Activated T-helper 1 cell treated with Interleukin-2 at 50 U/mL for 16 hours (primary cell): ENCODE measurements at regions not wholly inside any gene's neighbourhood (a gene's known extent, or its start where the extent isn't known, plus 50 kb on each side); places are given as distances from the start of the nearest gene placed in this dataset.

Experiments
- DNase-seq: peaks from one replicate; pipeline ENCODE4 v3.0.0-alpha.2; 2020; ENCODE audit warnings: low read depth

DNA sequence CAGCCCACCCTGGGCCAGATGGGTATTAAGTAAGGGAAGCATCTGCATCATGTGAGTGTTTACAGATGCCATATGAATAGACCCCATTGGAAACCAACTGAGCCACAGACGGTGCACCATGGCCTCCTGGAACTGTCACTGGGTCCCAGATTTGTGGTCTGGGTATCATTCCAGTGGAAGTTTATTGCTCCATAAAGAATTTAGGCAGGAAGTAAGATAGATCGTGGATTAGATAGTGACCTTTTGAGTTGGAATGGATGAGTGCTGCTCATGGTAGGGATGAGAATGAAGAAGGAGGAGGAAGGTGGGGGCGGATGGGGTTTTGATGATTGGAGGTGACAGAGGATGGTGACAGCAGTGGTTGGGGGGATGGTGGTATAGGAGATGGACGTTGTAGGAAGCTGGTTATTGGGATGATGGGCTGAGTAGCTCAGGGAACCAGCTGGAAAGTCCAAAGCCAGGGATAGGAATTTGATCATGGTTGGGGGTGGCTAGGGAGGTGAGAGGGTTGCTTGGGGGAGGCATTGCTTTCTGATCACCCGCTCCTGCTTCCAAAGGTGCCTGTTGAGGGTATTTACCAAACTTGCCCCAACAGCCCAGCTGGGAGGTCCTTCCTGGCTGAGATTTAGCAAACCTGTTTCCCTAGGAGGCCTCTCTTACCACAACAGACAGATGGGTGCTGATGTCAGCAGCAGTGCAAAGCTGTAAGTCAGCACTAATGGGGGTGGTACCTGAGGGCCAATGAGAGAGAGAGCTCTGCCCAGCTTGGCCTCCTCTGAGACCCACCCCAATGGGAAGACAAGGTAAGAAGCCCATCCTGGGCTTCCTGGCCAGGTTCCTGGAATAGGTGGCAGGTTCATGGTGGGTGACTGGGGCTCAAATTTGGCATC lies 78.0 kb downstream of the VEGFA start:
- no peak for DNase-seq

DNA sequence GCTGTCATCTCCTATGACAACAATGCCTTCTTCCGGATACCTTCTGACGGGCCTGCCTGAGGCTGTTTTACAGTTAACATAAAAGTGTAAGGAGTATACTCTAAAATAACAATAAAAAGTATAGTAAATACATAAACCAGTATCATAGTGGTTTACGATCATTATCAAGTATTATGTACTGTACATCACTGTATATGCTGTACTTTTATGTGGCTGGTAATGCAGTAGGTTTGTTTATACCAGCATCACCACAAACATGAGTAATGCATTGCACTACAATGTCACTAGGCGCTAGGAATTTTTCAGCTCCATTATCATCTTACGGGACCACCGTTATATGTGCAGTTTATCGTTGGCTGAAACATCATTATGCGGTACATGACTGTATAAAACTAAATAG lies 76.5 kb downstream of the VEGFA start:
- no peak for DNase-seq

DNA sequence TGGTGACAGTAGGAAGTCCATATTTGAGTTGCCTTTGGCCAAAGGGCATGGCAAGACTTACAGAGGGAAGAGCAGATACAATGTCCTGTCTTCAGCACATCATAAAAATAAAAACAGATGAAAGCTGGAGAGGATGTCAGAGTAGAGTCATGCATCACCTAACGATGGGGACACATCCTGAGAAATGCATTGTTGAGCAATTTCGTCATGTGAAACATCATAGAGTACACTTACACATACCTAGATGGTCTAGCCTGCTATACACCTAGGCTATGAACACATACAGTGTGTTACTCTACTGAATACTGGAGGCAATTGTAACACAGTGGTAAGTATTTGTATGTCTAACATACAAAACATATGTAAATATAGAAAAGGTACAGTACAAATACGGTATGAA lies 75.6 kb downstream of the VEGFA start:
- no peak for DNase-seq

- no peak for DNase-seq
These were observed 73.7 kb downstream of the VEGFA start for GRCh38 chr6:43843669-43844171.

- no peak for DNase-seq
These were observed 73.2 kb downstream of the VEGFA start for GRCh38 chr6:43843097-43843645.

DNA sequence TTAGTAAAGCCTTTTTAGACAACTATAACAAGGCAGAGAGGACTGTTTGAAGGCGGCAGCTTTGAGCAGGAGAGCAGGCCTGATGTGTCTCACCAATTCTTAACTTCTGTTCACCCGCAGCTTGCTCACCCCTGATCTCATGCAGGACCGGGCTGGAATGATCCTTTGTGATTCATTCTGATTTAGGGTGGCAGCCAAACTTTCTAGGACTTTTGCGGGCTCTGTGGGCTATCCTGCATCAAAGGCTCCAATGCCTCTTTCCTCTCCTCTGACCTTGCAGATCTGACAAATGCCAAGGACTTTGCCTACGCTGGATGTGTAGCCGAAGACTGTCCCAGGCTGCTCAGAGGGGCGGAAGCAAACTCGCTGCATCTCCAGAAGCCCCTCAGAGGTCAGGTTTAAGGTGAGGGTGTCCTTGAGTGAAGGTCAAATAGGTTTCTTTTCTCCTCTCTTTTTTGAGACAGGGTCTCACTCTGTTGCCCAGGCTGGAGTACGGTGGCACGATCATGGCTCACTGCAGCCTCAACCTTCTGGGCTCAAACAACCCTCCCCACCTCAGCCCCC lies 72.3 kb downstream of the VEGFA start:
- no peak for DNase-seq

- DNase-seq: no peak
These were observed 70.6 kb downstream of the VEGFA start for GRCh38 chr6:43840490-43841218.

- DNase-seq: no peak
These were observed 68.4 kb downstream of the VEGFA start for GRCh38 chr6:43838276-43839036.

- no peak for DNase-seq
These were observed 67.5 kb downstream of the VEGFA start for GRCh38 chr6:43837507-43837906.

DNA sequence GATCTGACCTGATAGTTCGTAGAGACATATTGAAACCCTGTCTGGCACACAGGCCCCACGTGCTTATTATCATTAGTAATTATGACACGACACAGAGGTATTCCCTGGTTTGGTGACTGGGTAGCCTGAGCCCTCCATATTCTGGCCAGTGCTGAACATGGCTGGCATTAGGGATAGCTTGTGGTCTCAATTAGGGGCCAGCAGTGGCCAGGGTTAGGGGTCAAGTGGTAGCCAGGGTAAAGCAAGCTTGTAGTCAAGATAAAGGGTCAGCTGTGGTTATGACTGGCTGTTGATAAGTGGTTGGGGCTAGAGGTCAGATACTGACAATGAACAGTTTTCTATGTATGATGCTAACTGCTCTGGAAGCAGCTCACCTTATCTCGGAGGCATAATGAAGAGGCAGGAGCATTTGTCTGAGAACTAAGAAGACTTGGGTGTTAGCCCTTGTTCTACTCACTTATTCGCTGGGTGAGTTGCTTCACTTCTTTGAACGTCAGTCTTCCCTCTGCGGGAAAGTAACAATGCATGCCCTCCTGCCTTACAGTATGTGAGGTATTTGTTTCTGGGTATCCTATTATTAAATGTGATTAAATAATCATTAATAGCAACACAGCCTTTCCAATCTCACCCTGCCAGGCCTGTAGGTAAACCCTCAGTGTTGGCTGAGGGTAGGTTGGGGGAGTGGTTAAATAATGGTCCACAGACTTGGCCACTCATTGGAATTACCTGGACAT lies 66.7 kb downstream of the VEGFA start:
- no peak for DNase-seq
